Osteoblast (primary cell): ENCODE measurements at regions not wholly inside any gene's neighbourhood (a gene's known extent, or its start where the extent isn't known, plus 50 kb on each side); places are given as distances from the start of the nearest gene placed in this dataset.
"Not testable (repeated sequence)": the region's sequence is repeated elsewhere in the genome, so short reads cannot be mapped to it uniquely, and the experiment has no call there.

Experiments used
- DNase-seq: peaks from one replicate; pipeline ENCODE4 v3.0.0; 2011; ENCODE audit warnings: low spot score, mixed read lengths; ENCODE audit not compliant: insufficient read length; ENCODE audit errors: missing footprints
- H2AFZ ChIP-seq: 2 replicates; pipeline ENCODE4 v1.6.0; 2011; ENCODE audit warnings: mild to moderate bottlenecking, low read length
- H3K27ac ChIP-seq: 2 replicates; pipeline ENCODE4 v1.5.1; 2011; ENCODE audit warnings: mild to moderate bottlenecking, low read depth, low read length, moderate library complexity
- H3K27me3 ChIP-seq: 2 replicates; pipeline ENCODE4 v1.6.0; 2012; ENCODE audit warnings: mild to moderate bottlenecking, control low read depth, inconsistent platforms, low read length, moderate library complexity; ENCODE audit not compliant: insufficient read depth
- H3K36me3 ChIP-seq: 2 replicates; pipeline ENCODE4 v1.5.1; 2011; ENCODE audit warnings: mild to moderate bottlenecking, low read length, control low read depth, moderate library complexity; ENCODE audit not compliant: insufficient read depth
- H3K4me1 ChIP-seq: 2 replicates; pipeline ENCODE4 v1.5.1; 2011; ENCODE audit warnings: mild to moderate bottlenecking, low read length, control low read depth, moderate library complexity; ENCODE audit not compliant: insufficient read depth
- H3K4me2 ChIP-seq: 2 replicates; pipeline ENCODE4 v1.6.0; 2011; ENCODE audit warnings: mild to moderate bottlenecking, low read length; ENCODE audit not compliant: insufficient read depth
- H3K4me3 ChIP-seq: fragments of 200-600 bp; sonication (generic); 3 replicates; pipeline ENCODE4 v1.5.1; 2012; ENCODE audit warnings: mild to moderate bottlenecking, low read length, inconsistent platforms; ENCODE audit not compliant: insufficient read depth
- H3K79me2 ChIP-seq: 2 replicates; pipeline ENCODE4 v1.6.0; 2012; ENCODE audit warnings: mild to moderate bottlenecking, low read length, control low read depth, inconsistent platforms; ENCODE audit not compliant: insufficient read depth
- H3K9me3 ChIP-seq: 2 replicates; pipeline ENCODE4 v1.5.1; 2011; ENCODE audit warnings: low read depth, low read length, control low read depth
- H4K20me1 ChIP-seq: 2 replicates; pipeline ENCODE4 v1.6.0; 2012; ENCODE audit warnings: mild to moderate bottlenecking, low read length, control low read depth; ENCODE audit not compliant: insufficient read depth

GRCh38 chr17:64792793-64793575 is 126.3 kb downstream of the LRRC37A3 start:
- not testable (repeated sequence) for H3K27ac ChIP-seq, H3K9me3 ChIP-seq, H3K27me3 ChIP-seq, H2AFZ ChIP-seq, H4K20me1 ChIP-seq, H3K36me3 ChIP-seq, H3K4me3 ChIP-seq, H3K79me2 ChIP-seq, H3K4me1 ChIP-seq, H3K4me2 ChIP-seq
- DNase-seq, result peak; percentile 95

GRCh38 chr17:64792276-64792675 is 127.0 kb downstream of the LRRC37A3 start:
- not testable (repeated sequence) for H3K4me1 ChIP-seq, H3K27ac ChIP-seq, H3K4me2 ChIP-seq, H3K4me3 ChIP-seq, H3K27me3 ChIP-seq, H3K79me2 ChIP-seq, H4K20me1 ChIP-seq, DNase-seq, H3K36me3 ChIP-seq, H3K9me3 ChIP-seq, H2AFZ ChIP-seq

GRCh38 chr17:64791691-64792090 is 127.6 kb downstream of the LRRC37A3 start:
- not testable (repeated sequence) for H3K79me2 ChIP-seq, H3K27ac ChIP-seq, H2AFZ ChIP-seq, H3K4me1 ChIP-seq, H3K27me3 ChIP-seq, H3K4me3 ChIP-seq, H4K20me1 ChIP-seq, H3K9me3 ChIP-seq, H3K4me2 ChIP-seq, DNase-seq
- H3K36me3 ChIP-seq, result peaks cover 11% of the 10 kb centered on the region

DNA sequence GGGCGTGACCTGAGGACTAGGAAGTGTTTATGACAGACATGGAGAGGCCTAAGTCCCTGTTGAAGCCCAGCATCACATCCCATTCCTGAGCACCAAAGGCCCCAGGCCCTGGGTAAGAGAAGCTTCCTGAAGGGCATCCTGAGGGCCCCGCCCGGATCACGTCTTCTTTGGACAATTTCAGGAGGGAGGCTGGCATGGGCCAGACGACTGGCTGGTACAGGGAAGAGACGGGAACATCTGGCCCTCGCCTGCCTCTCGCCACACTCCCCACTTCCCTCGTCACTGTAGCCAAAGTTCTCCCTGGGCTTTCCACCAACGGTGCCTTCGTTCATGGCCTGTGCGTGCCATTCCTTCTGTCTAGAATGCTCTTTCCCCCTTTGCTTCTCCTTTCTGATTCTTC is 128.1 kb downstream of the LRRC37A3 start:
- not testable (repeated sequence) for H3K9me3 ChIP-seq, H3K4me1 ChIP-seq, H2AFZ ChIP-seq, H3K27me3 ChIP-seq, H4K20me1 ChIP-seq, H3K27ac ChIP-seq, H3K4me3 ChIP-seq, DNase-seq, H3K4me2 ChIP-seq, H3K79me2 ChIP-seq
- peaks cover 12% of the 10 kb centered on the region for H3K36me3 ChIP-seq

GRCh38 chr17:64790690-64791089 is 128.6 kb upstream of the SMURF2 start:
- H3K4me1 ChIP-seq, H3K79me2 ChIP-seq, H3K9me3 ChIP-seq, H3K27me3 ChIP-seq, H4K20me1 ChIP-seq, H3K4me3 ChIP-seq, H2AFZ ChIP-seq, H3K4me2 ChIP-seq, DNase-seq, H3K27ac ChIP-seq: not testable (repeated sequence)
- H3K36me3 ChIP-seq, result peaks cover 12% of the 10 kb centered on the region

DNA sequence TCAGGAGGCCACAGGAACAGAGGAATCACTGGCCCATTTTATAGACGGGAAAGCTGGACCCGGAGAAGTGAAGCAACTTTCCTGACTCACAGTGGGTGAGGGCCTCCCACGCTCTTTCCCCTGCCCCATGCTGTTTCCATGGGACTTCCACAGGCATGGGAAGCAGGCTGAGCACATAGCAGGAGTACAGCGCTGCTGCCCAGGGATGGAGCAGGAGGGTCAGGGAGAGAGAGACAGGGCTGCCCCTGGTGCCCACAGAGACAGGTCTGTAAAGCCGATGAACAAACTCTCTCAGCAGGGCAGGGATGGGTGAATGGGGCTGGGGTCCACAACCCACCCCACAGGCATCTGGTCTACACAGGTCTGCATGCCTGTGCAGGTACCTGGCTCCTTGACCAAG is 128.1 kb upstream of the SMURF2 start:
- not testable (repeated sequence) for H3K4me1 ChIP-seq

DNA sequence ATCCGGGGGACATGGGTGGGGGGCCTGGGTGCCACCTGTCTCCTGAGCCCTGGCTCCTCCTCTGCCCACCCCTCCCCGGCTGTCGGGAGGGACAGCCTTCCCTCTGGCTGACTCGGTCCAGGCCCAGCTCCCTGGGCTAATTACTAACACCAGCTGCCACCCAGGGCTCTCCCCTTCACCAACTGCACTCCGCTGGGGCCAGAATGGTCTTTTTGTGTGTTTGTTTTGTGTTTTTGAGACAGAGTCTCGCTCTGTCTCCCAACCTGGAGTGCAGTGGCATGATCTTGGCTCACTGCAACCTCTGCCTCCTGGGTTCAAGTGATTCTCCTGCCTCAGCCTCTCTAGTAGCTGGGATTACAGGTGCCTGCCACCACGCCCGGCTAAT is 126.9 kb upstream of the SMURF2 start:
- H3K27ac ChIP-seq, H4K20me1 ChIP-seq, H3K4me2 ChIP-seq, H3K9me3 ChIP-seq, DNase-seq, H3K4me1 ChIP-seq, H3K4me3 ChIP-seq, H2AFZ ChIP-seq, H3K79me2 ChIP-seq, H3K27me3 ChIP-seq: not testable (repeated sequence)
- peaks cover 12% of the 10 kb centered on the region for H3K36me3 ChIP-seq

More for the DNA sequence above, 128.1 kb upstream of the SMURF2 start:
- H3K36me3 ChIP-seq, result peaks cover 12% of the 10 kb centered on the region
- DNase-seq, H3K27ac ChIP-seq, H3K27me3 ChIP-seq, H4K20me1 ChIP-seq, H3K9me3 ChIP-seq, H2AFZ ChIP-seq, H3K79me2 ChIP-seq, H3K4me3 ChIP-seq, H3K4me2 ChIP-seq: not testable (repeated sequence)
